CD1c-positive myeloid dendritic cell (primary cell): ENCODE measurements at regions not wholly inside any gene's neighbourhood (a gene's known extent, or its start where the extent isn't known, plus 50 kb on each side); places are given as distances from the start of the nearest gene placed in this dataset.
"Not testable (repeated sequence)": the region's sequence is repeated elsewhere in the genome, so short reads cannot be mapped to it uniquely, and the experiment has no call there.

Source experiments
- DNase-seq: peaks from one replicate; pipeline ENCODE4 v3.0.0-alpha.2; 2016; ENCODE audit errors: extremely low spot score

GRCh38 chr14:103260629-103261124 is 73.4 kb upstream of the EIF5 start:
- peak; percentile 72 for DNase-seq

GRCh38 chr14:103267226-103267910 is 66.7 kb upstream of the EIF5 start:
- no peak for DNase-seq

- no peak for DNase-seq
Observed at GRCh38 chr14:103271189-103271588, 62.8 kb upstream of the EIF5 start.

DNA sequence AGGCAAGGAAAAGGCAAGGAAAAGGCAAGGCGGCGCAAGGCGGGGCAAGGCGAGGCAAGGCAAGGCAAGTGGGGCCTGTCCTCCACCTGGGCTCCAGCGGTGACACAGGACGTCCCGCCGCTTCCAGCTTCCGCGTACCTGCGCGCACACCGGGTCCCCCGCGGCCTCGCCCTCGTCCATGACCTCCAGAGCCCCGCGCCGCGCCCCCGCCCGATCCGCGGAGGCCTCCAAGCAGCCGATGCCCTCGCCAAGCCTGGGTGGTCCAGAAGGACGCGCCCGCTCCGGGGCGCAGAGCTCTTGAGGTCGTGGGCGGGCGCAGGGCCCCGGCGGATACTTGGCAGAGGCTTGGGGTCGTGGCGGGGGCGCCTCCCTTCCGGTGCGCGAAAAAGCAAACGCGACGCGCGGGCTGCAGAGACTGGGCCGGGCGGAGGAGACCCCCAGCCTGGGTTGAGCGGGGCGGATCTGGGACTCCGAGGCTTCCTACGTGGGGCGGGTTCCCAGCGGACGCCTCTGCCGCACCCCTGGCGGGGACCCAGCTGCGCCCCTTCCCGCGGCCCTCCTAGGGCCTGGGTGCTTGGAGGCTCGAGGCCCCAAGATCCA is 60.8 kb upstream of the EIF5 start:
- DNase-seq: no peak

- no peak for DNase-seq
Observed at GRCh38 chr14:103273745-103274615, 60.1 kb upstream of the EIF5 start.

GRCh38 chr14:103275000-103275399 is 59.0 kb upstream of the EIF5 start:
- DNase-seq: no peak

- DNase-seq: no peak
Observed at GRCh38 chr14:103277931-103278330, 56.1 kb upstream of the EIF5 start.

- no peak for DNase-seq
Observed at GRCh38 chr14:103279142-103280025, 54.7 kb upstream of the EIF5 start.

GRCh38 chr14:103280278-103280928 is 53.6 kb upstream of the EIF5 start:
- peak; percentile 35 for DNase-seq

GRCh38 chr14:103281496-103282231 is 52.4 kb upstream of the EIF5 start:
- DNase-seq: no peak

- DNase-seq: not testable (repeated sequence)
Observed at GRCh38 chr14:103282309-103282708, 51.7 kb upstream of the EIF5 start.

DNA sequence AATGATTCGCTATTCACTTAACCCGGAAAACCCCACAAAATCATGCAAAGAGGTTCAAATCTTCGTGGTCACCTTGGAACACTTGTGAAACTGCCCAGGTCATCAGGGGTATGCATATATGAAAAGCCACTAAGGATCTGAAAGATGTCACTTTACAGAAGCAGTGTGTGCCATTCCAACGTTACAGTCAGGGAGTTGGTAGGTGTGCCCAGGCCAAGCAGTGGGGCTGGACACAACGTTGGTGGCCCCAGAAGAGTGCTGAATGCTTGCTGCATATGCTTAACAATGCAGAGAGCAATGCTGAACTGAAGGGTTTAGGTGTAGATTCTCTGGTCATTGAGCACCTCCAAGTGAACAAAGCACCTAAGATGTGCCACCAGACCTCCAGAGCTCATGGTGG is 51.1 kb upstream of the EIF5 start:
- DNase-seq: no peak

- no peak for DNase-seq
Observed at GRCh38 chr14:103283916-103284315, 50.1 kb upstream of the EIF5 start.
